ENCODE measurements at regions not wholly inside any gene's neighbourhood (a gene's known extent, or its start where the extent isn't known, plus 50 kb on each side); places are given as distances from the start of the nearest gene placed in this dataset.
A peak's percentile ranks its signal among the peaks of the same experiment; 100 is the strongest.

- POLR2A ChIA-PET, result interaction anchor here (0.7 kb wide), 1 partner anchor 139 kb away, joined by 3 read pairs; no protein-coding TSS in a partner anchor
- DNase-seq, result peak; percentile 13
- ATAC-seq, result no peak
- Mint-ChIP-seq H3K4me1 (ENCODE audit: low read depth) (peaks cover 8% of the 10 kb centered on the region), H3K36me3 (ENCODE audit: low read depth) (no peaks in the 10 kb centered on the region), H3K27ac (no peak overlapping the region), H3K27me3 (ENCODE audit: low read depth) (peaks cover 12% of the 10 kb centered on the region), H3K9me3 (ENCODE audit: insufficient read depth) (no peaks in the 10 kb centered on the region), H3K4me3 (no peak overlapping the region)
- CTCF ChIA-PET, result interaction anchor here (0.6 to 0.9 kb wide), 2 partner anchors 16 to 403 kb away, joined by 3 to 5 read pairs; no protein-coding TSS in a partner anchor
Measured at GRCh38 chr17:83183951-83184506, 104.6 kb downstream of the METRNL start.

DNA sequence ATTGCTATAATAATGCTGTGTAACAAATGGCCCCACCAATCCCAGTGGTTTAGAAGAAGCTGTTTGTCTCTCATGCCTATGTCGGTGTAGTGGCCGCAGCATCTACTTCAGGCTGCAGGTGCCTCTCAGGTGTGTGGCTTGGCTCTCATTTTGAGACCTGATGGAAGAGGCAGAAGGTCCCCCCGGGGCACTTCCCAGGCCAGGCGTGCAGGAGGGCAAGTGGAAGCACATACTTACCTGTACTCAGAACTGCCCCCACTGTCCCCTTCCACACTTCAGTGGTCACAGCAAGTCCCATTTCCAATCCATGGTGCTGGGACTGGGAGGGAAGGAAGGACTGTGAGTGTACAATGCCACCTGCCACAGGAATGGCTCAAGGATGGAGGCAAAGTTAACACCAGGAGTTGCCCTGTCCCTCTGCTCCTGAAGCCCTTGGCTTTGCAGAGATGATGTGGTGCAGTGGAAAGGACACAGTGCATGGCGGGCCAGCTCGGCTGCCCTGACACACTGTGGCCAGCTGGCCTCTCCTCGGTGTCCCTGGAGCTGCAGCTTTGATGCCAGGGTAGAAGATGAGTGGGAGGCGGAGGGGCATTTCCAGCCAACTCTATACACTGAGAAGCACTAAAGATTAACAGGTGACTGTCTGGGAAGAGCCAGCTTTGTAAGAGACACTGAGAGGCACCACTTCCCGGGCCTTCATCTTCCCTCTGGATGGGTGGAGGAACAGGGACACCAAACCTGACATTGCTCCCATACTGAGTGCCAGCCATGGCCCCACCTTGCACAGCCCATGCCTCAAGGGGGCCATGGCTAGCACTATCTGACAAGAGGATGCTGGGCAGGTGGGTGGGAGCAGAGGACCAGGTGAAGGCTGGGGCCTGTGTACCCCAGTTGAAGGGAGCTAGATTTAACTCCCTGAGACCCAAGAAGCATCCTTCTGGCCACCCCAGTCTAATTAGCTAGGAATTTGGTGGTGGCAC lies 105.9 kb downstream of the METRNL start:
- Mint-ChIP-seq H3K4me3 (no peak overlapping the region), H3K4me1 (ENCODE audit: low read depth) (peaks cover 8% of the 10 kb centered on the region), H3K36me3 (ENCODE audit: low read depth) (no peaks in the 10 kb centered on the region), H3K27me3 (ENCODE audit: low read depth) (peaks cover 12% of the 10 kb centered on the region), H3K9me3 (ENCODE audit: insufficient read depth) (no peaks in the 10 kb centered on the region), H3K27ac (no peak overlapping the region)
- ATAC-seq (no peak), DNase-seq (peak; percentile 18)
- ChIA-PET CTCF (interaction anchor here (0.5 to 0.6 kb wide), 2 partner anchors 14 to 38 kb away, joined by 3 to 4 read pairs; no protein-coding TSS in a partner anchor), POLR2A (no interaction called here)

DNA sequence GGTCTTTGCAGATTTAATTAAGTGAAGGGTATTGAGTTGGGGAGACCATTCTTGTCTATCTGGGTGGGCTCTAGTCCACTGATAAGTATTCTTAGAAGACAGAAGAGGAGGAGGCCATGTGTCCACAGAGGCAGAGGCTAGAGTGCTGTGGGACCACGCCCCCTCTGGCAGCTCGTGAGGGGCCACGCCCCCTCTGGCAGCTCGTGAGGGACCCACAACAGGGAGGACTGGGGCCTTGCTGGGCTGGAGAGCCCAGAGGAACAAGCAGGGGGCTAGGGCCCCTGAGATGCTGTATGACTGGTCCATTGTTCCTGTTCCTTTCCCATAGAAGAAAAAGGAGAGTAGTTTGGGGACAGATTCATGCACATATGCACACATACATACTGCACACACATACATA lies 106.8 kb downstream of the METRNL start:
- Mint-ChIP-seq H3K27ac (no peak overlapping the region), H3K36me3 (ENCODE audit: low read depth) (no peaks in the 10 kb centered on the region), H3K4me3 (no peak overlapping the region), H3K4me1 (ENCODE audit: low read depth) (peaks cover 12% of the 10 kb centered on the region), H3K27me3 (ENCODE audit: low read depth) (peaks cover 12% of the 10 kb centered on the region), H3K9me3 (ENCODE audit: insufficient read depth) (no peaks in the 10 kb centered on the region)
- DNase-seq (peak; percentile 15), ATAC-seq (no peak)
- ChIA-PET CTCF (interaction anchor here (0.5 kb wide), 1 partner anchor 39 kb away, joined by 3 read pairs; no protein-coding TSS in a partner anchor), POLR2A (no interaction called here)

DNA sequence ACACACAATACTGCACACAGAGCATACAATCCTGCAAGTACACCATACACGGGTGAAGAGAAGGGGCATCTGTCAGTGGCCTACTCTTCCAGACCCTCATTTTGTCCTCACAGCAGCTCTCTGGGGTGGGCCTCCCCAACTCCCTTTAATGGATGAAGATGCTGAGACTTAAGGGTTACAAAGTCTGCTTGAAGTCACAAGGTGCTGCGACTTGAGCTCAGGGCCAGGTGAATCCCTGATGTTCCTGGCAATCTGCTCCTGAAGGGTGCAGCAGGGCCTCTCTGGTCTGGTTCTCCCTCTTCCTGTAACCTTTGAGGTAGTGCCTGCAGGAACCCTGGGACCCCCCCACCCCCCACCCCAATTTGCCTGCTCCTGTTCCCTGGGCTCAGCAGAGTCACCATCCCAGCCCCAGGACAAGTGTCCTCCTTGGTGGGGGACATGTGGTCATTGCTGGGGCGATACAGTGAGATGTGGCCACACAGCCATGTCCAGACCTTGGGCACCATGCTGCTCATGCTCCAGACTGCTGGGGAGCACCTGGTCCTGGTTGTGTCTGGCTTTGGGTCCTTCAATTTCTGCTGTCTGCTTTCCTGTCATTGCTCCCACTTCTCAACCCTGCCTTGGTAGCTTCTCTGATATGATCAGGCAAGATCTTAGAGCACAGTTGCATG lies 107.5 kb downstream of the METRNL start:
- no peaks in the 10 kb centered on the region for H3K9me3 Mint-ChIP-seq (ENCODE audit: insufficient read depth)
- H3K4me1 Mint-ChIP-seq (ENCODE audit: low read depth), result peaks cover 15% of the 10 kb centered on the region
- peaks cover 12% of the 10 kb centered on the region for H3K27me3 Mint-ChIP-seq (ENCODE audit: low read depth)
- CTCF ChIA-PET, result no interaction called here
- ATAC-seq (no peak), DNase-seq (peak; percentile 15)
- POLR2A ChIA-PET, result no interaction called here
- H3K27ac Mint-ChIP-seq, result no peak overlapping the region
- H3K4me3 Mint-ChIP-seq, result no peak overlapping the region
- H3K36me3 Mint-ChIP-seq (ENCODE audit: low read depth), result no peaks in the 10 kb centered on the region

DNA sequence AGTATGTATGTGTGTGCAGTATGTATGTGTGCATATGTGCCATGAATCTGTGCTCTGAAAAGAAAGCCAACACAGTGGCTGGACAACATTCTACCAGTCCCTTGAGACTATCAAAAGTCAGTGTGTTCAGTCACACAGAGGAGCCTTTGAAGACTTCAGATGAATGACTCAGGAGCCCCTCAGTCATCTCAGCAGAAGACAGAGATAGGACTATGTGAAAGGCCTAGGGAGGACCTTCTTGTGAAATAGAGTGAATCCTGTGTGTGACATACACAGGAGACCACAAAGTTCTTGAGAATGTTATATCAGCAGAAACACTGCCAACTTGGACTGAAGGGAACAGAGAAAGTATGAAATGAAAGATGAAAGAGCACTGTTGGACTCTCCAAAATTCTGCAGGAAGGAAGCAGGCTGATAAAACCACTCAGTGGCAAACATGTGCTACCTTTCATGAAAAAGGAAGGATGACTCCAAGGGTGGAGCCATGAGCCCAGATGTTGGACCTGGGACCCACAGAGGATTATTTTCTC lies 108.4 kb downstream of the METRNL start:
- ChIA-PET POLR2A (no interaction called here), CTCF (no interaction called here)

GRCh38 chr17:83189044-83190003 lies 109.9 kb downstream of the METRNL start:
- Mint-ChIP-seq H3K36me3 (ENCODE audit: low read depth) (no peaks in the 10 kb centered on the region), H3K9me3 (ENCODE audit: insufficient read depth) (no peaks in the 10 kb centered on the region), H3K27me3 (ENCODE audit: low read depth) (peaks cover 10% of the 10 kb centered on the region), H3K4me3 (no peak overlapping the region), H3K27ac (no peak overlapping the region), H3K4me1 (ENCODE audit: low read depth) (peaks cover 25% of the 10 kb centered on the region)
- ChIA-PET CTCF (no interaction called here), POLR2A (no interaction called here)
- ATAC-seq, result no peak
- peak; percentile 13 for DNase-seq

More for the DNA sequence above, 108.4 kb downstream of the METRNL start:
- H3K4me1 Mint-ChIP-seq (ENCODE audit: low read depth), result peaks cover 15% of the 10 kb centered on the region
- H3K36me3 Mint-ChIP-seq (ENCODE audit: low read depth), result no peaks in the 10 kb centered on the region
- DNase-seq (peak; percentile 18), ATAC-seq (no peak)
- no peak overlapping the region for H3K27ac Mint-ChIP-seq
- H3K4me3 Mint-ChIP-seq, result no peak overlapping the region
- H3K27me3 Mint-ChIP-seq (ENCODE audit: low read depth), result peaks cover 12% of the 10 kb centered on the region
- no peaks in the 10 kb centered on the region for H3K9me3 Mint-ChIP-seq (ENCODE audit: insufficient read depth)

DNA sequence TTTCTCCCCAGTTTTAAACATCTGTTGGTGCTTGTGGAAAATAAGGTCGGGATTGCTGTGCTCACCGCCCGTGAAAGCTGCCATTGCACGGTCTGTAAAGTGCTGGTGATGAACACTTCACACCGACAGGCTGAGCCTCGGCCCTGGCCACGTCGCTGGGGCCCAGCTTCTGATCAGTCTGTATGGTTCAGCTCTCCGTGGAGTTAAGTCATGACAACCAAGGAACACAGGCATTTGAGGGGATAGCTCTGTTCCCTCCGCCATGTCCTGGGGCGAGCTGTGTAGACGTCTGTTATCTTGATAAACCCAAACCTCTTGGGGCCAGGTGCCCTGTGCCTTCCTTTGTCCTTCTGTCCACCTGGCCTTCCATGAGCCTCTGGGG lies 110.6 kb downstream of the METRNL start:
- Mint-ChIP-seq H3K4me3 (no peak overlapping the region), H3K4me1 (ENCODE audit: low read depth) (peaks cover 30% of the 10 kb centered on the region), H3K27ac (no peak overlapping the region), H3K27me3 (ENCODE audit: low read depth) (peaks cover 7% of the 10 kb centered on the region), H3K9me3 (ENCODE audit: insufficient read depth) (no peaks in the 10 kb centered on the region), H3K36me3 (ENCODE audit: low read depth) (no peaks in the 10 kb centered on the region)
- CTCF ChIA-PET, result no interaction called here
- POLR2A ChIA-PET, result no interaction called here
- DNase-seq (peak; percentile 17), ATAC-seq (no peak)

DNA sequence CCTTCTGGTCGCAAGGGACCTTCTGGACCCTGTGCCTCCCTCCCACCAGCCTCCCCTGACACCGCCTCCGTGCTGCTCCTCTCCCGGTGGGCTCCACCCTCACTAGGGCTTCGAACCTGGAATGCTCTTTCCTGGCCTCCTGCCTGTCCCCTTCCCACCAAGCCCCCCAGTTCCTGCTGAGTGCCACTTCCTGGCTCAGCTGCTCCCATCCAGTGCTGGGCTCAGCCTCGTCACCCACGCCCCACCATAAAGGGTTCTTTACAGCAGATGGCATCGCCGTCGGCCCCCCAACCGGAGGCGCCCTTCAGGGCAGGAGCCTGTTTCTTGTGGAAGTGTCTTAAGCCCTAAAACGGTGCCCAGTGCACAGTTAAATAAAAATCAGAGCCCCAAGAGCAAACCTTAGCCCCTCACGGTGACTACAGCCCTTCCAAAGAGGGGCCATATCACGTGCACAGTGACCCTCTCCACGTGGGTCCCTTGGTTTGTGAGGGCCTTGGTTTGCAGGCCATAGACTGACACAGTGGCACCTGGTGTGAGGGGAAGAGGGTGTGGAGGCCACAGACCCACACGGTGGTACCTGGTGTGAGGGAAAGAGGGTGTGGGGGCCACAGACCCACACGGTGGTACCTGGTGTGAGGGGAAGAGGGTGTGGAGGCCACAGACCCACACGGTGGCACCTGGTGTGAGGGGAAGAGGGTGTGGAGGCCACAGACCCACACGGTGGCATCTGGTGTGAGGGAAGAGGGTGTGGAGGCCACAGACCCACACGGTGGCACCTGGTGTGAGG lies 111.4 kb downstream of the METRNL start:
- DNase-seq (peak; percentile 9), ATAC-seq (no peak)
- H3K9me3 Mint-ChIP-seq (ENCODE audit: insufficient read depth), result no peaks in the 10 kb centered on the region
- POLR2A ChIA-PET, result no interaction called here
- no peak overlapping the region for H3K4me3 Mint-ChIP-seq
- H3K27ac Mint-ChIP-seq, result peak overlapping the region; percentile 44
- CTCF ChIA-PET, result no interaction called here
- peaks cover 5% of the 10 kb centered on the region for H3K27me3 Mint-ChIP-seq (ENCODE audit: low read depth)
- H3K36me3 Mint-ChIP-seq (ENCODE audit: low read depth), result no peaks in the 10 kb centered on the region
- H3K4me1 Mint-ChIP-seq (ENCODE audit: low read depth), result peaks cover 32% of the 10 kb centered on the region

GRCh38 chr17:83191388-83192160 lies 112.2 kb downstream of the METRNL start:
- no peaks in the 10 kb centered on the region for H3K9me3 Mint-ChIP-seq (ENCODE audit: insufficient read depth)
- POLR2A ChIA-PET, result no interaction called here
- H3K4me1 Mint-ChIP-seq (ENCODE audit: low read depth), result peaks cover 32% of the 10 kb centered on the region
- DNase-seq (no peak), ATAC-seq (no peak)
- H3K36me3 Mint-ChIP-seq (ENCODE audit: low read depth), result no peaks in the 10 kb centered on the region
- no peak overlapping the region for H3K4me3 Mint-ChIP-seq
- peak overlapping the region; percentile 20 for H3K27ac Mint-ChIP-seq
- peaks cover 5% of the 10 kb centered on the region for H3K27me3 Mint-ChIP-seq (ENCODE audit: low read depth)
- CTCF ChIA-PET, result interaction anchor here (0.7 to 1.4 kb wide), 2 partner anchors 9 to 410 kb away, joined by 3 to 4 read pairs; no protein-coding TSS in a partner anchor

DNA sequence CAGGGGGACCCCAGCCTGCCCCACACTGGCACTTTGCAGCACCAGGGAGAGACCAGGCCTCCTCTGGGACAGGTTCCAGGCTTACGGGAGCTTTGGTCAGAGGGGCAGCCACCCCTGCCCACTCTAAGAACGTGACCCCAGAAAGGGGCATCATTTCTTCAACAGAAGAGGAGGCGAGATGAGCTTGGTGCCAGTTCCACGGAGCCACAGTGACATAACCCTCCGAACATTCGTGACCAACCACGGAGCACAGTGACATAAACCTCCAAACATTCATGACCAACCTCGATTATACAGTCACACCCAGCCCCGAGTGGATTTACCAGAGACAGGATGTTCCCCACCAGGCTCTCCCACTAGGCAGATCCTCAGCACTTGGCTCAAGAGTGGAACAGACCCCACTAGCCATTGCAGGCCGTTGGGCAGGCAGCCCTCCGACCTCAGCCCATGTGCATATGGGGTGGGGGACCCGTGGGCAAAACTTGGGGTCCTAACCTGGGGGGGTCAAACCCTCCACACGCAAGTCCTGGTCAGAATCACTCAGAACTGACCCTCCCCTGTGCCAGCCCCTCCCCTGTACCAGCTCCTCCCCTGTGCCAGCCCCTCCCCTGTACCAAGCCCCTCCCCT lies 112.9 kb downstream of the METRNL start:
- DNase-seq (no peak), ATAC-seq (no peak)
- ChIA-PET POLR2A (no interaction called here), CTCF (interaction anchor here (0.7 to 1.4 kb wide), 2 partner anchors 8 to 410 kb away, joined by 3 to 4 read pairs; no protein-coding TSS in a partner anchor)
- no peak overlapping the region for H3K27ac Mint-ChIP-seq
- no peaks in the 10 kb centered on the region for H3K9me3 Mint-ChIP-seq (ENCODE audit: insufficient read depth)
- H3K36me3 Mint-ChIP-seq (ENCODE audit: low read depth), result no peaks in the 10 kb centered on the region
- H3K4me1 Mint-ChIP-seq (ENCODE audit: low read depth), result peaks cover 35% of the 10 kb centered on the region
- H3K4me3 Mint-ChIP-seq, result no peak overlapping the region
- H3K27me3 Mint-ChIP-seq (ENCODE audit: low read depth), result peaks cover 3% of the 10 kb centered on the region
